ENCODE measurements at regions not wholly inside any gene's neighbourhood (a gene's known extent, or its start where the extent isn't known, plus 50 kb on each side); places are given as distances from the start of the nearest gene placed in this dataset.

GRCh38 chr7:57399251-57399940 is 50.6 kb upstream of the ZNF716 start:
- H3K9me3 ChIP-seq (ENCODE audit: control insufficient read depth, low read length, poor library complexity, severe bottlenecking), result no peaks in the 10 kb centered on the region
- ATAC-seq, result no peak
- Mint-ChIP-seq H3K4me1 (no peaks in the 10 kb centered on the region), H3K27me3 (no peaks in the 10 kb centered on the region), H3K4me3 (no peak overlapping the region), H3K27ac (no peak overlapping the region), H3K36me3 (ENCODE audit: low read depth) (no peaks in the 10 kb centered on the region)
- DNase-seq, result no peak

DNA sequence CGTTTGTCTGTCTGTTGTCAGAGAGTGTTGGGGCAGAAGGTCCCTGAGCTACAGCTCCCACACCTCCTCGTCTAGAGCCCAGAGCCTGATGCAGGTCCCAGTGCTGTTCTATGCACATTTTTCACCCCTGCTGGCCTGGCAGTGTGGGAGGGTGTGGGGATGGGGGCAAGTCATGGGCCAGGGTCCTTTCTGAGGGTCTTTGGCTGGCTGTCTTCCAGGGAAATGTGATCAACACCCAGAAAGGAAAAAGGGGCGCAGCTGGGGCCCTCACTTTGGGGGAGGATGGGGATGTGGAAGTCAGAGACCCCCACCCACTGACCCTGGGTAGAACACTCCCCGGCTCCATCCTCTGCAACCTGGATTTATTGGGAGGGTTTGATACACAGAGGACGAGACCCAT is 50.0 kb upstream of the ZNF716 start:
- no peaks in the 10 kb centered on the region for H3K4me1 Mint-ChIP-seq
- no peaks in the 10 kb centered on the region for H3K27me3 Mint-ChIP-seq
- ATAC-seq, result no peak
- H3K36me3 Mint-ChIP-seq (ENCODE audit: low read depth), result no peaks in the 10 kb centered on the region
- no peaks in the 10 kb centered on the region for H3K9me3 ChIP-seq (ENCODE audit: control insufficient read depth, low read length, poor library complexity, severe bottlenecking)
- H3K27ac Mint-ChIP-seq, result no peak overlapping the region
- H3K4me3 Mint-ChIP-seq, result no peak overlapping the region
- no peak for DNase-seq
